WTC11 (cell line): ENCODE measurements at regions not wholly inside any gene's neighbourhood (a gene's known extent, or its start where the extent isn't known, plus 50 kb on each side); places are given as distances from the start of the nearest gene placed in this dataset.

ENCODE experiments used
- ATAC-seq: fragments of 200-7000 bp; cut with Tn5 transposase; 2 replicates; pipeline ENCODE4 v1.10.0; 2021; ENCODE audit warnings: mild to moderate bottlenecking, moderate library complexity
- CTCF ChIA-PET: fragments of 300-600 bp; sonication (Branson Sonifier 250); formaldehyde crosslinking; loops from one replicate; lab custom pipeline; 2021; ENCODE audit warnings: antibody characterized with exemption; lab: Charles Lee
- POLR2A ChIA-PET: fragments of 350-600 bp; sonication (Branson Sonifier 250); formaldehyde crosslinking; loops from one replicate; lab custom pipeline; 2021; ENCODE audit warnings: antibody characterized with exemption; lab: Charles Lee
- DNase-seq: peaks from one replicate; pipeline ENCODE4 v3.0.0; 2021; ENCODE audit warnings: low spot score
- H3K27ac Mint-ChIP-seq: 2 replicates; pipeline ENCODE4 v1.8.0; 2021; ENCODE audit warnings: mixed read lengths
- H3K27me3 Mint-ChIP-seq: 2 replicates; pipeline ENCODE4 v1.8.0; 2021; ENCODE audit warnings: low read depth, mild to moderate bottlenecking, moderate library complexity, mixed read lengths
- H3K36me3 Mint-ChIP-seq: 2 replicates; pipeline ENCODE4 v1.8.0; 2021; ENCODE audit warnings: mixed read lengths
- H3K4me1 Mint-ChIP-seq: 2 replicates; pipeline ENCODE4 v1.8.0; 2022; ENCODE audit warnings: mixed read lengths
- H3K4me3 Mint-ChIP-seq: 2 replicates; pipeline ENCODE4 v1.8.0; 2021; ENCODE audit warnings: mild to moderate bottlenecking, moderate library complexity, mixed read lengths
- H3K9me3 Mint-ChIP-seq: 2 replicates; pipeline ENCODE4 v1.8.0; 2021; ENCODE audit warnings: mixed read lengths
- NFATC4 ChIP-seq: fragments of 250-450 bp; sonication (Bioruptor Pico); IDR thresholded peaks from 2 replicates; pipeline ENCODE4 v1.9.0; 2021; ENCODE audit warnings: mild to moderate bottlenecking
- TP53 ChIP-seq: sonication (generic); formaldehyde crosslinking; IDR thresholded peaks from 2 replicates; pipeline ENCODE4 v1.8.1; 2023; ENCODE audit warnings: mild to moderate bottlenecking, missing genetic modification reagents
- ZNF416 ChIP-seq: fragments of 250-450 bp; sonication (Bioruptor Pico); IDR thresholded peaks from 2 replicates; pipeline ENCODE4 v1.9.0; 2021; ENCODE audit warnings: mild to moderate bottlenecking, inconsistent platforms
- ZNF423 ChIP-seq: fragments of 250-450 bp; sonication (Bioruptor Pico); IDR thresholded peaks from 2 replicates; pipeline ENCODE4 v2.1.2; 2022; ENCODE audit warnings: mild to moderate bottlenecking, moderate library complexity
- TF ChIP-seq, protein P1 (sequence below): fragments of 250-450 bp; sonication (Bioruptor Pico); IDR thresholded peaks from 2 replicates; pipeline ENCODE4 v1.8.0; 2021; ENCODE audit warnings: mild to moderate bottlenecking
- TF ChIP-seq, protein P2 (sequence below): sonication (generic); formaldehyde crosslinking; IDR thresholded peaks from 2 replicates; pipeline ENCODE4 v1.8.1; 2023; ENCODE audit warnings: mild to moderate bottlenecking, missing genetic modification reagents, moderate library complexity
- TF ChIP-seq, protein P3 (sequence below): fragments of 250-450 bp; sonication (Bioruptor Pico); IDR thresholded peaks from 2 replicates; pipeline ENCODE4 v1.9.0; 2021; ENCODE audit warnings: mild to moderate bottlenecking
- TF ChIP-seq, protein P4 (sequence below): sonication (generic); formaldehyde crosslinking; IDR thresholded peaks from 2 replicates; pipeline ENCODE4 v1.8.0; 2022; ENCODE audit warnings: mild to moderate bottlenecking, missing genetic modification reagents
- TF ChIP-seq, protein P5 (sequence below): sonication (generic); formaldehyde crosslinking; IDR thresholded peaks from 2 replicates; pipeline ENCODE4 v1.8.1; 2023; ENCODE audit warnings: mild to moderate bottlenecking, missing genetic modification reagents
- TF ChIP-seq, protein P6 (sequence below): fragments of 250-450 bp; sonication (Bioruptor Pico); IDR thresholded peaks from 2 replicates; pipeline ENCODE4 v1.9.0; 2021; ENCODE audit warnings: mild to moderate bottlenecking

DNA sequence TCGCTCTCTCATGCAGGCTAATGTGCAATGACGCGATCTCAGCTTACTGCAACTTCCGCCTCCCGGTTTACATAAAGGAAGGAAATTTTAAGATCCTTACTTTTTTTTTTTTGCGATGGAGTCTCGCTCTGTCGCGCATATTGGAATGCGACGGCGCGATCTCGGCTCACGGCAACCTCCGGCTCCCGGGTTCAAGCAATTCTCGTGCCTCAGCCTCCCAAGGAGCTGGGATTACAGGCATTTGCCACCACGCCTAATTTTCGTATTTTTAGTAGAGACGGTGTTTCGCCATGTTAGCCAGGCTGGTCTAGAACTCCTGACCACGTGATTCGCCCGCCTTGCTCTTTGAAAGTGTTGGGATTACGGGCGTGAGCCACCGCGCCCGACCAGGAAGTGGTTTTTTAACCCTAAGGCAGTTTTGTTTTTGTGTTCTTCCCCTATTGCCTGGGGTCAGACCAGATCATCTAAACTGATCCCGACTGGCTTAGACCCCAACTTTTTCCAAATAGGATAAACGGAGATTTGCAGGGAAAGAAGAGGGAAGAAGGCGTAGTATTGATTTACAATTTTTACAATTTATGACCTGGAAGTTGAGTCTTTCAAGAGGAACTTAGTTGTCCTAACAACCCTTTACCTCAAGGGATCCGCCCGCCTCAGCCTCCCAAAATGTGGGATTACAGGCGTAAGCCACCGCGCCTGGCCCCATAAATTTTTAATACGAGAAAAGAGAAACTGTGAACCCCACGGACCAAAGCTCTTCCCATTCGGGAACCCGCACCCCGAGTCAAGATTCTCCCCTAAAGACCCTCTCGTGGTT is 142.0 kb downstream of the ZNF737 start:
- ATAC-seq, result no peak
- H3K36me3 Mint-ChIP-seq, result peaks cover 40% of the 10 kb centered on the region
- peak; percentile 34 for DNase-seq
- TF ChIP-seq, protein P1, sequence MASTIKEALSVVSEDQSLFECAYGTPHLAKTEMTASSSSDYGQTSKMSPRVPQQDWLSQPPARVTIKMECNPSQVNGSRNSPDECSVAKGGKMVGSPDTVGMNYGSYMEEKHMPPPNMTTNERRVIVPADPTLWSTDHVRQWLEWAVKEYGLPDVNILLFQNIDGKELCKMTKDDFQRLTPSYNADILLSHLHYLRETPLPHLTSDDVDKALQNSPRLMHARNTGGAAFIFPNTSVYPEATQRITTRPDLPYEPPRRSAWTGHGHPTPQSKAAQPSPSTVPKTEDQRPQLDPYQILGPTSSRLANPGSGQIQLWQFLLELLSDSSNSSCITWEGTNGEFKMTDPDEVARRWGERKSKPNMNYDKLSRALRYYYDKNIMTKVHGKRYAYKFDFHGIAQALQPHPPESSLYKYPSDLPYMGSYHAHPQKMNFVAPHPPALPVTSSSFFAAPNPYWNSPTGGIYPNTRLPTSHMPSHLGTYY (CRISPR knock-in tag), result 0 out of 2 replicates have a peak, but pooled peaks have one; percentile 13
- TF ChIP-seq NFATC4, result peak; percentile 24; the same call in 1 of the 2 replicates
- TF ChIP-seq, protein P2, sequence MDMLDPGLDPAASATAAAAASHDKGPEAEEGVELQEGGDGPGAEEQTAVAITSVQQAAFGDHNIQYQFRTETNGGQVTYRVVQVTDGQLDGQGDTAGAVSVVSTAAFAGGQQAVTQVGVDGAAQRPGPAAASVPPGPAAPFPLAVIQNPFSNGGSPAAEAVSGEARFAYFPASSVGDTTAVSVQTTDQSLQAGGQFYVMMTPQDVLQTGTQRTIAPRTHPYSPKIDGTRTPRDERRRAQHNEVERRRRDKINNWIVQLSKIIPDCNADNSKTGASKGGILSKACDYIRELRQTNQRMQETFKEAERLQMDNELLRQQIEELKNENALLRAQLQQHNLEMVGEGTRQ, result peak; percentile 86
- TF ChIP-seq TP53 (CRISPR knock-in tag), result no peak
- TF ChIP-seq, protein P3, sequence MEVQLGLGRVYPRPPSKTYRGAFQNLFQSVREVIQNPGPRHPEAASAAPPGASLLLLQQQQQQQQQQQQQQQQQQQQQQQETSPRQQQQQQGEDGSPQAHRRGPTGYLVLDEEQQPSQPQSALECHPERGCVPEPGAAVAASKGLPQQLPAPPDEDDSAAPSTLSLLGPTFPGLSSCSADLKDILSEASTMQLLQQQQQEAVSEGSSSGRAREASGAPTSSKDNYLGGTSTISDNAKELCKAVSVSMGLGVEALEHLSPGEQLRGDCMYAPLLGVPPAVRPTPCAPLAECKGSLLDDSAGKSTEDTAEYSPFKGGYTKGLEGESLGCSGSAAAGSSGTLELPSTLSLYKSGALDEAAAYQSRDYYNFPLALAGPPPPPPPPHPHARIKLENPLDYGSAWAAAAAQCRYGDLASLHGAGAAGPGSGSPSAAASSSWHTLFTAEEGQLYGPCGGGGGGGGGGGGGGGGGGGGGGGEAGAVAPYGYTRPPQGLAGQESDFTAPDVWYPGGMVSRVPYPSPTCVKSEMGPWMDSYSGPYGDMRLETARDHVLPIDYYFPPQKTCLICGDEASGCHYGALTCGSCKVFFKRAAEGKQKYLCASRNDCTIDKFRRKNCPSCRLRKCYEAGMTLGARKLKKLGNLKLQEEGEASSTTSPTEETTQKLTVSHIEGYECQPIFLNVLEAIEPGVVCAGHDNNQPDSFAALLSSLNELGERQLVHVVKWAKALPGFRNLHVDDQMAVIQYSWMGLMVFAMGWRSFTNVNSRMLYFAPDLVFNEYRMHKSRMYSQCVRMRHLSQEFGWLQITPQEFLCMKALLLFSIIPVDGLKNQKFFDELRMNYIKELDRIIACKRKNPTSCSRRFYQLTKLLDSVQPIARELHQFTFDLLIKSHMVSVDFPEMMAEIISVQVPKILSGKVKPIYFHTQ (CRISPR knock-in tag), result 0 out of 2 replicates have a peak, but pooled peaks have one; percentile 1
- peak; percentile 64; the same call in 1 of the 2 replicates for TF ChIP-seq ZNF416
- TF ChIP-seq, protein P4, sequence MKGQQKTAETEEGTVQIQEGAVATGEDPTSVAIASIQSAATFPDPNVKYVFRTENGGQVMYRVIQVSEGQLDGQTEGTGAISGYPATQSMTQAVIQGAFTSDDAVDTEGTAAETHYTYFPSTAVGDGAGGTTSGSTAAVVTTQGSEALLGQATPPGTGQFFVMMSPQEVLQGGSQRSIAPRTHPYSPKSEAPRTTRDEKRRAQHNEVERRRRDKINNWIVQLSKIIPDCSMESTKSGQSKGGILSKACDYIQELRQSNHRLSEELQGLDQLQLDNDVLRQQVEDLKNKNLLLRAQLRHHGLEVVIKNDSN, result peak; percentile 85
- no peak for TF ChIP-seq ZNF423 (CRISPR knock-in tag)
- TF ChIP-seq, all 79 proteins: peak for 6
- peaks cover 31% of the 10 kb centered on the region for H3K4me1 Mint-ChIP-seq
- no peaks in the 10 kb centered on the region; the same call in 1 of the 2 replicates for H3K27me3 Mint-ChIP-seq
- CTCF ChIA-PET, result interaction anchor here (1.7 kb wide), 1 partner anchor 185 kb away, joined by 4 read pairs; no protein-coding TSS in a partner anchor
- POLR2A ChIA-PET, result interaction anchor here (0.8 to 2.1 kb wide), 10 partner anchors 38 to 1412 kb away, joined by 3 to 17 read pairs (median 5); partner anchors contain the start of genes ZNF66, ZNF682, ZNF737 and ZNF93
- no peaks in the 10 kb centered on the region; the same call in 1 of the 2 replicates for H3K9me3 Mint-ChIP-seq
- peak overlapping the region; percentile 100 for H3K4me3 Mint-ChIP-seq
- peak overlapping the region; percentile 100 for H3K27ac Mint-ChIP-seq

DNA sequence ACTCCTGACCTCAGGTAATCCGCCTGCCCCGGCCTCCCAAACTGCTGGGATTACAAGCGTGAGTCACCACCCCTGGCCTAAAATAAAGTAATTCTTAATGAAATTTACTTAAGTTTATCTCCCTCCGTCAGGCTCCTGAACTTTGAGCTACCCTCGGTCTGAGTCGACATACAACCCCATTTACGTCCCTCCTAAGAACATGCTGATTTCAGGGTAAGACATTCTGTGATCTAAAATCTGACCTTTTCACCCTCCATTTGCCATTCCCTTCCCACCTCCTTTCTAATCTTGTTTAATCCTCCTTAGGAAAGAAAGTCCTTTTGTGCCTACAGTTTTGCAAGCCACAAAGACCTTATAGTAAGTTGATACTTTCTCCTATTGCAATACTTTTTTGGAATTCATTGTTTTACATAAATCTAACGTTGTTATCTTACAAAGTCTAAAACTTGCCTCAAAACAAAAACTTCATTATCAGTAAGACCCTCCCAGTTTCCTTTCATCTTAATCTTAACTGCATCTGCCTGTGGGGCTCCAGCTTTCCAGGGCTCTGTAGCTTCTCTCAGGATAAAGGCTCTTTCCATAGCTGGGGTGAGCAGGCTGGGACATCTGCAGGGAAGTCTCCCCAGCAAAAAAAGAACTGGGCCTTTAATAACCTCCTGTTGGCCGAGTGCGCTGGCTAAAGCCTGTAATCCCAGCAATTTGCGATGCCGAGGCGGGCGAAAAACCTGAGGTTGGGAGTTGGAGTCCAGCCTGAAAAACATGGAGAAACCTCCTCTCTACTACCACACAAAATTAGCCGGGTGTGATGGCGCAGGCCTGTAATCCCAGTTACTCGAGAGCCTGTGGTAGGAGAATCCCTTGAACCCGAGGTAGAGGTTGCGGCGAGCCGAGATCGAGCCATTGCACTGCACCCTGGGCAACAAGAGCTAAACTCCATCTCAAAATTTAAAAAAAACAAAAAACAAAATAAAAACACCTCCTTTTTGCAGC is 143.1 kb downstream of the ZNF737 start:
- CTCF ChIA-PET, result no interaction called here
- no peak for DNase-seq
- peak overlapping the region; percentile 86 for H3K27ac Mint-ChIP-seq
- no peak for ATAC-seq
- peaks cover 49% of the 10 kb centered on the region for H3K36me3 Mint-ChIP-seq
- POLR2A ChIA-PET, result interaction anchor here (1.4 kb wide), 1 partner anchor 383 kb away, joined by 3 read pairs; the partner anchor contains the start of gene ZNF682
- H3K4me3 Mint-ChIP-seq, result peak overlapping the region; percentile 100
- peaks cover 40% of the 10 kb centered on the region for H3K4me1 Mint-ChIP-seq
- TF ChIP-seq, protein P5, sequence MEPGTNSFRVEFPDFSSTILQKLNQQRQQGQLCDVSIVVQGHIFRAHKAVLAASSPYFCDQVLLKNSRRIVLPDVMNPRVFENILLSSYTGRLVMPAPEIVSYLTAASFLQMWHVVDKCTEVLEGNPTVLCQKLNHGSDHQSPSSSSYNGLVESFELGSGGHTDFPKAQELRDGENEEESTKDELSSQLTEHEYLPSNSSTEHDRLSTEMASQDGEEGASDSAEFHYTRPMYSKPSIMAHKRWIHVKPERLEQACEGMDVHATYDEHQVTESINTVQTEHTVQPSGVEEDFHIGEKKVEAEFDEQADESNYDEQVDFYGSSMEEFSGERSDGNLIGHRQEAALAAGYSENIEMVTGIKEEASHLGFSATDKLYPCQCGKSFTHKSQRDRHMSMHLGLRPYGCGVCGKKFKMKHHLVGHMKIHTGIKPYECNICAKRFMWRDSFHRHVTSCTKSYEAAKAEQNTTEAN, result no peak
- TF ChIP-seq, protein P6, sequence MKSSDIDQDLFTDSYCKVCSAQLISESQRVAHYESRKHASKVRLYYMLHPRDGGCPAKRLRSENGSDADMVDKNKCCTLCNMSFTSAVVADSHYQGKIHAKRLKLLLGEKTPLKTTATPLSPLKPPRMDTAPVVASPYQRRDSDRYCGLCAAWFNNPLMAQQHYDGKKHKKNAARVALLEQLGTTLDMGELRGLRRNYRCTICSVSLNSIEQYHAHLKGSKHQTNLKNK (CRISPR knock-in tag), result no peak
- H3K9me3 Mint-ChIP-seq, result no peaks in the 10 kb centered on the region; the same call in 1 of the 2 replicates
- H3K27me3 Mint-ChIP-seq, result no peaks in the 10 kb centered on the region; the same call in 1 of the 2 replicates
